Esophagus muscularis mucosa (tissue), 4 donors: ENCODE measurements at regions not wholly inside any gene's neighbourhood (a gene's known extent, or its start where the extent isn't known, plus 50 kb on each side); places are given as distances from the start of the nearest gene placed in this dataset.

Source experiments
- DNase-seq: peaks from one replicate; pipeline ENCODE4 v3.0.0-alpha.2; 2017; ENCODE audit errors: extremely low spot score
- H3K27ac ChIP-seq, 4 donors: fragments of 200-600 bp; sonication (generic); replicated peaks in 1 of 4; 1 replicate in 3 of 4; 2 replicates in 1 of 4; pipeline ENCODE4 v1.5.1; 2016 to 2019; ENCODE audit warnings: mild to moderate bottlenecking in 1 of 4
- H3K27me3 ChIP-seq, 4 donors: fragments of 200-600 bp; sonication (generic); one replicate each; pipeline versions ENCODE4 v1.5.1 to v1.6.0; 2016 to 2019
- H3K36me3 ChIP-seq, 4 donors: fragments of 200-600 bp; sonication (generic); one replicate each; pipeline ENCODE4 v1.5.1; 2016 to 2019
- H3K4me1 ChIP-seq, 4 donors: fragments of 200-600 bp; sonication (generic); one replicate each; pipeline ENCODE4 v1.5.1; 2016 to 2019
- H3K4me3 ChIP-seq, 4 donors: fragments of 200-600 bp; sonication (generic); 1 replicate in 2 of 4; 2 replicates in 2 of 4; pipeline ENCODE4 v1.5.1; 2016 to 2019; ENCODE audit warnings: mild to moderate bottlenecking in 4 of 4, moderate library complexity in 1 of 4
- H3K9me3 ChIP-seq, 4 donors: fragments of 200-600 bp; sonication (generic); 1 replicate in 3 of 4; 2 replicates in 1 of 4; pipeline ENCODE4 v1.5.1; 2016 to 2019
- EP300 ChIP-seq: sonication (generic); formaldehyde crosslinking; IDR thresholded peaks from one replicate; pipeline ENCODE4 v1.6.1; 2017; ENCODE audit warnings: antibody characterized with exemption
- POLR2A ChIP-seq: fragments of 450-650 bp; IDR thresholded peaks from one replicate; pipeline ENCODE4 v1.6.1; 2017; ENCODE audit warnings: antibody characterized with exemption, moderate library complexity, mild to moderate bottlenecking, low read depth
- POLR2AphosphoS5 ChIP-seq, 2 donors: sonication (generic); formaldehyde crosslinking; IDR thresholded peaks; one replicate each; pipeline ENCODE4 v1.6.1; 2017; ENCODE audit warnings: antibody characterized with exemption in 2 of 2
- WGBS: methylation state at CpG from one replicate; pipeline ENCODE4 v1.1.5; 2018; 5-methylcytosine and 5-hydroxymethylcytosine counted together
- intact Hi-C: fragments of 100-400 bp; cut with DNase I; formaldehyde crosslinking; loops from one replicate; pipeline ENCODE4 v1.15.1; 2023
- TF ChIP-seq, protein P1 (sequence below), 3 experiments: fragments of 200-600 bp in 2 of 3; fragments of 450-650 bp in 1 of 3; sonication (generic) in 2 of 3; IDR thresholded peaks; one replicate each; pipeline ENCODE4 v1.5.1; 2017 to 2019; ENCODE audit warnings: antibody characterized with exemption in 3 of 3, mild to moderate bottlenecking in 2 of 3, moderate library complexity in 1 of 3

DNA sequence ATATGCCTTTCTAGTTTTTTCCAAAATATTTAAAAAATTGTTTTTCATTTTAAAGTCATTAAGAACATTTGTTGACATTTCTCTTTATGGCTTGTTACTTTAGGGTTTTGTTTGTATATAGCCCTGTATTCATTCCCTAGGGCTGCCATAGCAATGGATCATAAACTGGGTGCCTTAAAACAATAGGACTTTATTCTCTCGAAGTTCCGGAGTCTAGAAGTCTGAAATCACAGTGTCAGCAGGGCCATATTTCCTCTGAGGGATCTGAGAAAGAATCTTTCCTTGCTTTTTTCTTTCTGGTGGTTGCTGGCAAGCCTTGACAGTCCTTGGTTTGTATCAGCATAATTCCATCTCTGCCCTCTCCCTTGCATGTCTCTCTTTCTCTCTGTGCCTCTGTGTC is 63.4 kb upstream of the CADPS start:
- Histone ChIP-seq H3K4me3 (no peak overlapping the region), H3K4me1 (no peaks in the 10 kb centered on the region), H3K27me3 (no peaks in the 10 kb centered on the region), H3K27ac (no peak overlapping the region), H3K9me3 (peaks cover 0 to 5% (median 0%) of the 10 kb centered on the region in 4 donors), H3K36me3 (no peaks in the 10 kb centered on the region)
- 88% methylated on average over 2 of the region's 2 CpGs for WGBS
- intact Hi-C loops: no loop called here
- DNase-seq: no peak
- TF ChIP-seq POLR2A (no peak), EP300 (no peak), POLR2AphosphoS5 (IDR thresholded peaks at IDR 0.05) (no peak)
- TF ChIP-seq, protein P1, sequence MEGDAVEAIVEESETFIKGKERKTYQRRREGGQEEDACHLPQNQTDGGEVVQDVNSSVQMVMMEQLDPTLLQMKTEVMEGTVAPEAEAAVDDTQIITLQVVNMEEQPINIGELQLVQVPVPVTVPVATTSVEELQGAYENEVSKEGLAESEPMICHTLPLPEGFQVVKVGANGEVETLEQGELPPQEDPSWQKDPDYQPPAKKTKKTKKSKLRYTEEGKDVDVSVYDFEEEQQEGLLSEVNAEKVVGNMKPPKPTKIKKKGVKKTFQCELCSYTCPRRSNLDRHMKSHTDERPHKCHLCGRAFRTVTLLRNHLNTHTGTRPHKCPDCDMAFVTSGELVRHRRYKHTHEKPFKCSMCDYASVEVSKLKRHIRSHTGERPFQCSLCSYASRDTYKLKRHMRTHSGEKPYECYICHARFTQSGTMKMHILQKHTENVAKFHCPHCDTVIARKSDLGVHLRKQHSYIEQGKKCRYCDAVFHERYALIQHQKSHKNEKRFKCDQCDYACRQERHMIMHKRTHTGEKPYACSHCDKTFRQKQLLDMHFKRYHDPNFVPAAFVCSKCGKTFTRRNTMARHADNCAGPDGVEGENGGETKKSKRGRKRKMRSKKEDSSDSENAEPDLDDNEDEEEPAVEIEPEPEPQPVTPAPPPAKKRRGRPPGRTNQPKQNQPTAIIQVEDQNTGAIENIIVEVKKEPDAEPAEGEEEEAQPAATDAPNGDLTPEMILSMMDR (IDR thresholded peaks at IDR 0.05): no peak

DNA sequence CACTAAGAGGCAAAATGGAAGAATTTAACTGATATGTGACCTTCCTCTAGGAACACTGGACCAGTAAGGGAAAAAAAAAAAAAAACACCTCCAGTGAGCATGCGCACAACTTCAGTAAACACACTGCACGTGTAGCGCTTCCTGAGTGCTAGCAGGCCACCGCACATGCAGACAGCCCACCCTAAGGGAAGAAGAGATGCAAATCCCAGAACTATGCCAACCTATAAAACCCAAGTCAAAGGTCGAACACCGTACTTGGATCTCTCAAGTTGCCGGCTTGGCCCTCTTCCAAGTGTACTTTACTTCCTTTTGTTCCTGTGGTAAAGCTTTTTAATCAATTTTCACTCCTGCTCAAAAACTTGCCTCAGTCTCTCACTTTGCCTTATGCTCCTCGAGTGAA is 64.5 kb upstream of the CADPS start:
- Histone ChIP-seq H3K4me3 (no peak overlapping the region), H3K36me3 (no peaks in the 10 kb centered on the region), H3K27me3 (no peaks in the 10 kb centered on the region), H3K27ac (no peak overlapping the region), H3K9me3 (peaks cover 0 to 5% (median 0%) of the 10 kb centered on the region in 4 donors), H3K4me1 (no peaks in the 10 kb centered on the region)
- intact Hi-C loops: no loop called here
- WGBS: 83% methylated on average over 8 of the region's 8 CpGs
- TF ChIP-seq EP300 (no peak), POLR2A (no peak), POLR2AphosphoS5 (IDR thresholded peaks at IDR 0.05) (no peak)
- TF ChIP-seq, protein P1 (IDR thresholded peaks at IDR 0.05): no peak
- DNase-seq: no peak

DNA sequence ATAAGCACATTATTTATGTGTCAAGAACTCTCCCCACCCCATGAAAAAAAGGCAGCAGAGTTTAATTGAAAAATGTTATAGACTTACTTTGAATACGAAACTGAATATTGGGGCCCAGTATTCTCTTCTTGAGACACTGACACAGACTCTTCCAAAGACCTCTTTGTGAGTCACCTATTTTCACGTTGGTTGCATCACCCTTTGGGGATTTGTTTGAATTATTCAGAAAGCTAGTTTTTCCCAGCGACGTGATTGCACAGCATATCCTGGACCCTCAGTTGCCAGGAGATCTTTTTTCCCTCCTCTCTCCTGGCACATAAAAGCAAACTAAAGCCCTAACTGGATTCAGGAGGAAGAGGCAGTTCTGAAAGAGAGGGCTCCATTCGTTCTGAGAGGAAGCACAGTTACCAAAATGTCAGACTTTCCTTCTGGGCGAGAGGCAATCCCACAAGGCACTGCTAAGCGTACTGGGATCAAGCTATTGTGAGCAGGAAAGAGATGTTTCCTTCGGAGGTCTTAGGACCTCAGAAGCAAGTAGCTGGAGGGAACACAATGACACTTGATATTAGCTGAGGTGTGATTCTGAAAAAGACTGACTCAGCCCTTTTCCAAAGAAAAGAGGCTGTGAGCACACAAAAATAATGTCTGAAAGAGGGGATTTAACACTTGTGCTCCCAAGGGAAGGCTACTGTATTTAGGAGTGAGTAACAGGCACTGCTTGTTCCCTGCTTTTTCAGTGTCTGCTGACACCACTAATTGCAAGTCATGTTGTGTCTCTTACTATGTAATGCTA is 65.8 kb upstream of the CADPS start:
- Histone ChIP-seq H3K27ac (no peak overlapping the region), H3K27me3 (no peaks in the 10 kb centered on the region), H3K4me3 (no peak overlapping the region), H3K36me3 (no peaks in the 10 kb centered on the region), H3K4me1 (no peaks in the 10 kb centered on the region), H3K9me3 (peaks cover 0 to 5% (median 0%) of the 10 kb centered on the region in 4 donors)
- no peak for TF ChIP-seq POLR2A
- TF ChIP-seq EP300: no peak
- TF ChIP-seq POLR2AphosphoS5 (IDR thresholded peaks at IDR 0.05): no peak
- TF ChIP-seq, protein P1 (IDR thresholded peaks at IDR 0.05): no peak
- intact Hi-C loops: no loop called here
- DNase-seq: no peak
- WGBS: 68% methylated on average over 7 of the region's 8 CpGs

DNA sequence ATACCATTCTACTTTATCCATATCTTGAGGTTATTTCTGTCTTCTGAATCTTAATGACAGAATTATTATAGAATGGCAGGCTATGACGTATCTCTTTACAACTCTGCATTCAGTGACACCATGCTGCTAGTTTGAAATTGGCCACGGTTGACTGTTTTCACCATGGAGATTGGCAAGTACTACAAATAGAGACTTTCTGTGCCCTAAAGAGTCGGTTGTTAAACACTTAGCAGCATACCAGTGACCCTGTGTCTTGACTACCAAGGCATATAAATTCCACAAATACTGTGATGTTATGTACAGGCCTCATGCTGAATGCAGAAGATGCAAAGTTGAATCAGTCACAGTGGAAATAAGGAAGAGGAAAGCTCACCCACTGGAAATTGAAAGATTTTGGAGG is 67.0 kb upstream of the CADPS start:
- Histone ChIP-seq H3K27ac (no peak overlapping the region), H3K27me3 (no peaks in the 10 kb centered on the region), H3K9me3 (peaks cover 0 to 5% (median 0%) of the 10 kb centered on the region in 4 donors), H3K36me3 (no peaks in the 10 kb centered on the region), H3K4me1 (no peaks in the 10 kb centered on the region), H3K4me3 (no peak overlapping the region)
- no peak for DNase-seq
- intact Hi-C loops: no loop called here
- TF ChIP-seq, protein P1 (IDR thresholded peaks at IDR 0.05): no peak
- TF ChIP-seq EP300 (no peak), POLR2A (no peak), POLR2AphosphoS5 (IDR thresholded peaks at IDR 0.05) (no peak)
- 73% methylated on average over 3 of the region's 3 CpGs for WGBS

DNA sequence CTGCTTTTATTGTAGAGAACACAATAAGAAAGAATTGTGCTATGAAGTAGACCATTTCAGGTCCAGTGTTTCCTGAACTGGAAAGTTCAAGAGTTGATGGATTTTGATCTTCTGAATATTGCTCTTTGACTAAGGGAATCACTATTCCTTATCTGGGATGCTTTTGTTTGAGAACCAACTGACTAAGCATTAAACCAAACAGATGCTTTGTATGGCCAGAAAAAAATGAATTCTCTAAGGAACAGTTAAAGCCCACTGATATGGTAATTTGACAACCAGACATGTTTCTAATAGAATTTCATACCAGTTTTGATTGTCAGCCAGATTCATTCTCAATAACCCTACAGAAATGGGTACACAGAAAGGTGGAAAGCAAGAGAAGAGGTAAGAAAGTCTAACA is 67.5 kb upstream of the CADPS start:
- intact Hi-C loops: no loop called here
- no peak overlapping the region for H3K27ac ChIP-seq
- no peaks in the 10 kb centered on the region for H3K36me3 ChIP-seq
- H3K4me3 ChIP-seq: no peak overlapping the region
- no peaks in the 10 kb centered on the region for H3K27me3 ChIP-seq
- H3K4me1 ChIP-seq: no peaks in the 10 kb centered on the region
- H3K9me3 ChIP-seq: peaks cover 0 to 5% (median 0%) of the 10 kb centered on the region in 4 donors
- no peak for DNase-seq
- TF ChIP-seq POLR2A (no peak), EP300 (no peak)
- TF ChIP-seq, protein P1 (IDR thresholded peaks at IDR 0.05): no peak
